ENCODE measurements at regions not wholly inside any gene's neighbourhood (a gene's known extent, or its start where the extent isn't known, plus 50 kb on each side); places are given as distances from the start of the nearest gene placed in this dataset.

- no peaks in the 10 kb centered on the region for H3K36me3 ChIP-seq (ENCODE audit: control insufficient read depth, insufficient read depth, low read length)
- ChIA-PET POLR2A (no interaction called here), CTCF (no interaction called here)
- H3K27ac ChIP-seq (ENCODE audit: low read length) = no peak overlapping the region
- no peak overlapping the region for H3K4me3 ChIP-seq (ENCODE audit: low read depth in 2 of 2, low read length in 2 of 2)
- in situ Hi-C loops (cut with HindIII; ENCODE audit: low pct_unique_long_range_greater_than_20kb, low sequenced_read_pairs) = no loop called here
- H3K4me1 ChIP-seq (ENCODE audit: control insufficient read depth, insufficient read depth, low read length) = no peaks in the 10 kb centered on the region
- ATAC-seq = no peak
- no TSS peak for BruUV-seq (replicated peaks)
- DNase-seq (ENCODE audit: low read depth, low spot score) = no peak
- intact Hi-C loops (cut with micrococcal nuclease; ENCODE audit: unreplicated experiment) = no loop called here
- no peak for TF ChIP-seq TCF7L2 (IDR thresholded peaks at IDR 0.05; ENCODE audit: low read depth, low read length)
- TF ChIP-seq, protein P1, sequence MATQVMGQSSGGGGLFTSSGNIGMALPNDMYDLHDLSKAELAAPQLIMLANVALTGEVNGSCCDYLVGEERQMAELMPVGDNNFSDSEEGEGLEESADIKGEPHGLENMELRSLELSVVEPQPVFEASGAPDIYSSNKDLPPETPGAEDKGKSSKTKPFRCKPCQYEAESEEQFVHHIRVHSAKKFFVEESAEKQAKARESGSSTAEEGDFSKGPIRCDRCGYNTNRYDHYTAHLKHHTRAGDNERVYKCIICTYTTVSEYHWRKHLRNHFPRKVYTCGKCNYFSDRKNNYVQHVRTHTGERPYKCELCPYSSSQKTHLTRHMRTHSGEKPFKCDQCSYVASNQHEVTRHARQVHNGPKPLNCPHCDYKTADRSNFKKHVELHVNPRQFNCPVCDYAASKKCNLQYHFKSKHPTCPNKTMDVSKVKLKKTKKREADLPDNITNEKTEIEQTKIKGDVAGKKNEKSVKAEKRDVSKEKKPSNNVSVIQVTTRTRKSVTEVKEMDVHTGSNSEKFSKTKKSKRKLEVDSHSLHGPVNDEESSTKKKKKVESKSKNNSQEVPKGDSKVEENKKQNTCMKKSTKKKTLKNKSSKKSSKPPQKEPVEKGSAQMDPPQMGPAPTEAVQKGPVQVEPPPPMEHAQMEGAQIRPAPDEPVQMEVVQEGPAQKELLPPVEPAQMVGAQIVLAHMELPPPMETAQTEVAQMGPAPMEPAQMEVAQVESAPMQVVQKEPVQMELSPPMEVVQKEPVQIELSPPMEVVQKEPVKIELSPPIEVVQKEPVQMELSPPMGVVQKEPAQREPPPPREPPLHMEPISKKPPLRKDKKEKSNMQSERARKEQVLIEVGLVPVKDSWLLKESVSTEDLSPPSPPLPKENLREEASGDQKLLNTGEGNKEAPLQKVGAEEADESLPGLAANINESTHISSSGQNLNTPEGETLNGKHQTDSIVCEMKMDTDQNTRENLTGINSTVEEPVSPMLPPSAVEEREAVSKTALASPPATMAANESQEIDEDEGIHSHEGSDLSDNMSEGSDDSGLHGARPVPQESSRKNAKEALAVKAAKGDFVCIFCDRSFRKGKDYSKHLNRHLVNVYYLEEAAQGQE (IDR thresholded peaks at IDR 0.05; ENCODE audit: insufficient read depth in 1 of 2, low read depth in 2 of 2, low read length in 1 of 2) = no peak
- no peak for TF ChIP-seq POLR2AphosphoS5 (IDR thresholded peaks at IDR 0.05; ENCODE audit: low read depth, low read length)
- TF ChIP-seq, protein P2, sequence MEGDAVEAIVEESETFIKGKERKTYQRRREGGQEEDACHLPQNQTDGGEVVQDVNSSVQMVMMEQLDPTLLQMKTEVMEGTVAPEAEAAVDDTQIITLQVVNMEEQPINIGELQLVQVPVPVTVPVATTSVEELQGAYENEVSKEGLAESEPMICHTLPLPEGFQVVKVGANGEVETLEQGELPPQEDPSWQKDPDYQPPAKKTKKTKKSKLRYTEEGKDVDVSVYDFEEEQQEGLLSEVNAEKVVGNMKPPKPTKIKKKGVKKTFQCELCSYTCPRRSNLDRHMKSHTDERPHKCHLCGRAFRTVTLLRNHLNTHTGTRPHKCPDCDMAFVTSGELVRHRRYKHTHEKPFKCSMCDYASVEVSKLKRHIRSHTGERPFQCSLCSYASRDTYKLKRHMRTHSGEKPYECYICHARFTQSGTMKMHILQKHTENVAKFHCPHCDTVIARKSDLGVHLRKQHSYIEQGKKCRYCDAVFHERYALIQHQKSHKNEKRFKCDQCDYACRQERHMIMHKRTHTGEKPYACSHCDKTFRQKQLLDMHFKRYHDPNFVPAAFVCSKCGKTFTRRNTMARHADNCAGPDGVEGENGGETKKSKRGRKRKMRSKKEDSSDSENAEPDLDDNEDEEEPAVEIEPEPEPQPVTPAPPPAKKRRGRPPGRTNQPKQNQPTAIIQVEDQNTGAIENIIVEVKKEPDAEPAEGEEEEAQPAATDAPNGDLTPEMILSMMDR (IDR thresholded peaks at IDR 0.05) = no peak
- no peak for TF ChIP-seq SIN3A (IDR thresholded peaks at IDR 0.05; ENCODE audit: borderline replicate concordance, insufficient read depth, low read depth, low read length)
- peaks cover 3% of the 10 kb centered on the region; the same call in 1 of the 2 replicates for H3K27me3 ChIP-seq (ENCODE audit: control insufficient read depth, insufficient read depth, low read length)
- no peaks in the 10 kb centered on the region for H3K9me3 ChIP-seq (ENCODE audit: control insufficient read depth, insufficient read depth, low read depth, low read length)
These were observed 90.9 kb downstream of the CPZ start for GRCh38 chr4:8683462-8683861.

DNA sequence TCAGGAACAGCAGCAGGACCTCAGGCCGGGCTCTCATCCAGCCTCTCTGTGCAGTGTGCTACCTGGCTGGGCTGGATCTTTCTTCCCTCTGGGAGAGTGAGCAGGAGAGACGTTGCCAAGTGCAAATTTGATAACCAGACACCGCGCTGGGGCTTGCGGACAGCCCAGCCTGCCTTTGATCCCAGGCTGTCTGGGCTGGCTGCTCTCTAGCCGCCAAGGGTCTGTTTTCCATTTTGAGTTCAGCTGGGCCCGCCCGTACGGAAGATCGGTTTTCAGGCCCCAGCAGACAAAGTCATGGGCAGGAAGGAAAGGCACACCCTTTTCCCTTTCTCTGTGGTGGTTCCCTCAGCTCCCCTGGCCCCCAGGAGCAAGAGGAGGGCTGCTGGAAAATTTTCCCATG lies 90.2 kb downstream of the CPZ start:
- ChIA-PET CTCF (no interaction called here), POLR2A (no interaction called here)
- no peak overlapping the region for H3K4me3 ChIP-seq (ENCODE audit: low read depth in 2 of 2, low read length in 2 of 2)
- in situ Hi-C loops (cut with HindIII; ENCODE audit: low pct_unique_long_range_greater_than_20kb, low sequenced_read_pairs) = no loop called here
- TF ChIP-seq TCF7L2 (IDR thresholded peaks at IDR 0.05; ENCODE audit: low read depth, low read length) (no peak), POLR2AphosphoS5 (IDR thresholded peaks at IDR 0.05; ENCODE audit: low read depth, low read length) (no peak), SIN3A (IDR thresholded peaks at IDR 0.05; ENCODE audit: borderline replicate concordance, insufficient read depth, low read depth, low read length) (no peak)
- TF ChIP-seq, protein P1 (IDR thresholded peaks at IDR 0.05; ENCODE audit: insufficient read depth in 1 of 2, low read depth in 2 of 2, low read length in 1 of 2) = no peak
- no peaks in the 10 kb centered on the region for H3K4me1 ChIP-seq (ENCODE audit: control insufficient read depth, insufficient read depth, low read length)
- BruUV-seq (replicated peaks) = no TSS peak
- H3K27me3 ChIP-seq (ENCODE audit: control insufficient read depth, insufficient read depth, low read length) = peaks cover 3% of the 10 kb centered on the region; the same call in 1 of the 2 replicates
- no peak overlapping the region for H3K27ac ChIP-seq (ENCODE audit: low read length)
- no peak for DNase-seq (ENCODE audit: low read depth, low spot score)
- no peaks in the 10 kb centered on the region for H3K36me3 ChIP-seq (ENCODE audit: control insufficient read depth, insufficient read depth, low read length)
- ATAC-seq = no peak
- H3K9me3 ChIP-seq (ENCODE audit: control insufficient read depth, insufficient read depth, low read depth, low read length) = no peaks in the 10 kb centered on the region
- intact Hi-C loops (cut with micrococcal nuclease; ENCODE audit: unreplicated experiment) = no loop called here
